HS-5 (cell line): ENCODE measurements at regions not wholly inside any gene's neighbourhood (a gene's known extent, or its start where the extent isn't known, plus 50 kb on each side); places are given as distances from the start of the nearest gene placed in this dataset.
"Not testable (repeated sequence)": the region's sequence is repeated elsewhere in the genome, so short reads cannot be mapped to it uniquely, and the experiment has no call there.

Experiments used
- DNase-seq: peaks from one replicate; pipeline ENCODE4 v3.0.0-alpha.2; 2012; ENCODE audit warnings: low read depth

DNA sequence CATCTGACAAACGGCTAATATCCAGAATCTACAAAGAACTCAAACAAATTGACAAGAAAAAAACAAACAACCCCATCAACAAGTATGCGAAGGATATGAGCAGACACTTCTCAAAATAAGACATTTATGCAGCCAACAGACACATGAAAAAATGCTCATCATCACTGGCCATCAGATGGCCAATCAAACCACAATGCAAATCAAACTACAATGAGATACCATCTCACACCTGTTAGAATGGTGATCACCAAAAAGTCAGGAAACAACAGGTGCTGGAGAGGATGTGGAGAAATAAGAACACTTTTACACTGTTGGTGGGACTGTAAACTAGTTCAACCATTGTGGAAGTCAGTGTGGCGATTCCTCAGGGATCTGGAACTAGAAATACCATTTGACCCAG is 1282.2 kb upstream of the ADGRL4 start:
- DNase-seq = not testable (repeated sequence)

DNA sequence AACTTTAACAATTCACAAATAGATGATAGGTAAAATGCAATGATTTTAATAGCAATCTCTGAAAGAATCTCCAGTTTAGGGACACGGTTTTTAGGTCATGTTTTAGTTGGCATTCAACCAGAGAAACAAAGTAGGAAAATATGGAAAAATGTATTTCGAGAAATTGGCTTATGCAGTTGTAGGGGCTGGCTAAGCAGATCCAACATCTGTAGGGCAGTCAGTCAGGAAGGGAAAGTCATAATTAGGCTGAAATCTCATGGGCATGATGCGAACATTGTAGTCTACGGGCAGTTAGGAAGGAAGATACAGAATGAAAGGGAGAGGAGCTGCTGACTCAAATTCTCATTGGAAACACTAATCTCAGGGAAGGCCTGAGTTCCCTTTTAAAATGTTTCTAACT is 1276.0 kb upstream of the ADGRL4 start:
- DNase-seq = no peak

DNA sequence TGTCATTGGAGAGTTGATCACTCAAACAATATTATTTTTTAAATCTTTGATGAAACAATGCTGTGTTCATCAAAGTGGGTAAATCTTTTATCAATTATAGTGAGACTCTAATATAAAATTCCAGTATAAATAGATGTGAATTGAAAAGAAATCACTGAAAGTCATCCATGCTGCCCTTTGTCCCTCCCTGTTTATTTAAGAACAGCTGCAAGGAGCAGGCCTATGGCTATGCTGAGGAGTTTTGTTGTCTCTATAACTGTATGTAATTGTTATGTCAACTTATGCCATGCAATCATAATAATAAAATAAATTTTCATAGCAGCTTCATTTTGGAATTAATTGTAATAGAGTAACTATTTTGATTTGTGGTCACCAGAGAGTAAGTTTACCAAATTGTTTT is 1272.4 kb upstream of the ADGRL4 start:
- no peak for DNase-seq

DNA sequence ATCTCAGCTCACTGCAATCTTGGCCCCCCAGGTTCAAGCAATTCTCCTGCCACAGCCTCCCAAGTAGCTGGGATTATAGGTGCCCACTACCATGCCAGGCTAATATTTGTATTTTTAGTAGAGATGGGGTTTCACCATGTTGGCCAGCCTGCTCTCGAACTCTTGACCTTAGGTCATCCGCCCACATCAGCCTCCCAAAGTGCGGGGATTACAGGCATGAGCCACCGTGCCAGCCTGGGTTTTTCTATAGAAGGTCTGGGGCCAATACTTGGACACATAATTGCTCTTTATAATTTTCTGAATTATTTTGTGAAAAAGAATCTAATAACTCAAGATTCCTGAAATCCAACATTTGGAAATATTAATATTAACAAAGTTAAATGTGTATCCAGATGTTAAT is 1267.7 kb upstream of the ADGRL4 start:
- no peak for DNase-seq

DNA sequence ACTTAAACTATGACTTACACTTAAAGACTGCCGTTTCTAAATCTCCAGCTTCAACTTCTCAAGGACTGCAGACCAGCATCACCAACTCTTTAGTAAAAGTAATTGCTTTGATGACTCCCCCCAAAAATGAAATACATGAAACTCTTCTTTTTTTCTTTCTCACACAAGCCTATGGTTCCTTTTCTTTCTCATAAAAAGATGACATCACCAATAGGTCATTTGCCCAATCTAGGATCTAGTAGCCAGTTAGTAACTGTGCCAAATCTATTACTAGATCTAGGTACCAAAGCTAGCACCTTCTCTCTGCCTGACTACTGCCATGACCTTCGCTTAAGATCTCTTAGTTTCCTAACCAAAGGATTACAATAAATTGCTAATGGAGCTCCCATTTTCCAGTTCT is 1266.0 kb upstream of the ADGRL4 start:
- DNase-seq = no peak

DNA sequence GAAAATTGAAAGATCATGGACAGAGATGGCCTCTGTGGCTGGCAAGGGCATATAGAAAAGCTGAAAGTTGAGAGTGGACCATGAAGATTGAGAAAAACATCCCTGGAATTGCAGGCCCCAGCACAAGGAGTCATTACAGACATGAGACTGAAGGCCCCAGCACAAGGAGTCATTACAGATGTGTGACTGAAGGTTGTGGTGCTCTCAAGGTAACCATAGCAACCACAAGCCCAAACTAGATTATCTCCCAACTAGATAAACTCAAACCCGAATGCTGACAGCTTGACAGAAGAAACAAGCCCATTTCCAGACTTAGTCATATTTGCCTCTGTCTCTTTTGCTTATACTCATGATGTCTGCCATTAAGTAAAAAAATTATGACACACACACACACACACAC is 1252.1 kb upstream of the ADGRL4 start:
- DNase-seq = no peak

DNA sequence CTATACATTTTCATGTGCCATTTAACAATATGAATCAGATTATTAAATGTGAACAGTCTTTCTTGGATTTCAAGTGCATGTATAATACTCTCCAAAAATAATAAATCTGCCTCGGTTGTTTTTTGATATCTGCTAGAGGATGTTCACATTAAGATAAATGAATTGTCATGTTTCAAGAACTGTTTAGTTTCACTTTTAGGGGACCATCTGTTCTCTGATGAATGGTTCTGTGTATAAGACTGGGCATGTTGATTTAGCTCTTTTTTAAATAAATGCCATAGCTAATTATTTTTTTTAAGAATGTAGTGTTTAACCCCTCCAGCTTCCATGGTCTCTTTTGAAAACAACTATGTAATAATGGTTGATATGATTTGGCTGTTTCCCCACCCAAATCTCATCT is 1245.1 kb upstream of the ADGRL4 start:
- no peak for DNase-seq

DNA sequence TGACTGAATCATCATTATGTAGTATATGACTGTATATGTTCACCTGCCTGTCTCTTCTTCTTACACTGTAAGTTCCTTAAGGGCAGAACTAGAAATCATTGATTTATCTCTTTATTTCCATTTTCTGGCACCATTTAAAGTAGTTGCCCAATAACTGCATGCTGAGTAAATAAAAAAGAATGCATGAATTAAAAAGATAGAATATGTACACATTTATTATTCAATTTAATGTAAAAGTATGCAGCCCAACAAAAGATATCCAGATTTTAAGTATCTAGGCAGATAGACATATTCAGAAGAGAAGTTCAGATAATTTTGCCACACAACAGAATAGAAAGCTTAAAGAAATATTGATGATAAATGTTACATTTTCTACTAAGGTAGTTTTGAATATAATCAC is 1244.6 kb upstream of the ADGRL4 start:
- no peak for DNase-seq

DNA sequence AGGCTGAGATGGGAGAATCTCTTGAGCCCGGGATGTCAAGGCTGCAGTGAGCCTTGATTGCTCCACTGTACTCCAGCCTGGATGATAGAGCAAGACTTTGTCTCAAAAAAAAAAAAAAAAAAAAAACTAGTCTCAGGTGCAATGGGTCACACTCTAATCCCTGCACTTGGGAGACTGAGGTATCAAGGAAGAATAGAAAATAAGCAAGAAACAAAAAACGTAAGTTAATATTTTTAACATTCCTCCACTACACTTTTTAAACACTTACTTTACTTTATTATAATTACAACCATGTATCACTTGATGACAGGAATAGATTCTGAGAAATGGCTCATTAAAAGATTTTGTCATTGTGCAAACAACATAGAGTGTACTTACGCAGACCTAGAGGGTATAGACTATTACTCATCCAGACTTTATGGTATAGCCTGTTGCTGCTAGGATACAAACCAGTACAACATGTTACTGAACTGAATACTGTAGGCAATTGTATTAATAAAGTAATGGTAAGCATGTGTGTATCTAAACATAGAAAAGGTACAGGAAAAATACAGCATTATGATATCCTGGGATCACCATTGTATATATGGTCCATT is 1244.1 kb upstream of the ADGRL4 start:
- no peak for DNase-seq

DNA sequence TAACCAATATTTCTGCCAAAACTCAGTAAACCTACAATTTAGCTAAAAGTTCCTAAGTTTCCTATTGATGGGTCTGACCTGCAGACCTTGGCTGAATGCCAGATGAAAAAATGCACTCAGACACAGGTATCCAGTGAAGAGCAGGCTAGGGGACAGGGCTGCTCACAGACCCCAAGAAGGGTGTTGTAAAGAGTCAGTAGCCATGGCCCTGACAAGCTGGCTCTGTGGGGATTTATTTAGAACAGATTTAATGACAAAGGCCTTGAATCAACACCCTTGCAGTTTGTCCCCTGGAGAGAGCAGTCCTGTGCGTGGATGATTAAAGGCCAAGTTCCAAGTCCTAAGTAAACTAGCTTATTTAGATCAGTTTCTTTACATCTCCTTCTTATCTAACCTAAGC is 1243.2 kb upstream of the ADGRL4 start:
- no peak for DNase-seq

DNA sequence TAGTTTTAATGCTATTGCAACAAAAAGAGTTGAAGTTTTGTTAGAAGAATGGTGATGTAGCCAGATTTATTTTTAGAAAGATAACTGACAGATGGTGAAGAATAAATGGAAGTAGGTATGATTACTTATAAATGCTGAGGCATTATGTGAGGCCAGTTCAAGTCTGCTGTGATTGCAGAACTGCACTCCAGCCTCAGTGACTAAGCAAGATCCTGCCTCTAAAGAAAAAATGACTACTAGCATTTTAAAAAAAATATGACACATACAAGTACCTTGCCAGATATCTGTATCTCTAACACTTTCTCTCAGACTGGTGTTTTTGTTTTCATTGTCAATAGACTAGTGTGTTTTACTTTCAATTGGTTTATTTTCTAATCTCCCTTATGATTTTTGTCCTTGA is 1242.4 kb upstream of the ADGRL4 start:
- DNase-seq = no peak

DNA sequence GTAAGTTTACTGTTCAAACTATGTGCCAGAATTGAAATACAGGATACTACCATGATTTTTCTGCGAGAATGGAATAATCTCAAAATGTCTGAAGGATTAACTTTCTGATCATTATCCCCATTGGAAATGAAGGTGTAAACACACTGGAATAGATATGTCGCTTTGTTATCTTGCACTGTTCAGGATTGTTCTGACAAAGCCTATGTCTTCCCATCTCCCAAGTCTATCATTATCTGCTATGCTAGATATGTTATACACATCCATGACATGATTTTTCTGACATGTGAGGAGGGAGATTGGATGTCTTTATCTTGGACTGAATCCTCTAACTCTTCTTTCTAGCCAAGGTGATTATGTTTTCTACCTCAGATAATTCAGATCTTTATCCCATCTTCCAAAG is 1239.3 kb upstream of the ADGRL4 start:
- DNase-seq = no peak

DNA sequence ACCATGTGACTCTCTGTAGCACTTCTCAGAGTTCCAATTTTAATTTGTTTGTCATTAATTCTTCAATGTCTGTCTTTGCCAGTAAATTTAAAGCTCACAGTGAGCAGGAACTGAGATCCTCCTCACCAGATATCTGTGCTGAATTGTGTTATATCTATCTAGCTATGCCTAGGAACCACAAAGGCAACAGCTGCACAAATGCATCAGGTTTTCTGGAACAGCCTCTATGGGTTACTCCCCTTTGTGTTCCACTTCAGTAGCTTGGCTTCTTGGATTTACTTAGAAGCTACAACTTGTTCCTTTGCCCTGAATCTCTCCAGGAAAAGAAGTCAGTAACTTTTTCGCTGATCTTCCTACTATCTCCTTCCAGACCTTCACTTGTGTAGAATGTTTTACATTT is 1237.8 kb upstream of the ADGRL4 start:
- no peak for DNase-seq

DNA sequence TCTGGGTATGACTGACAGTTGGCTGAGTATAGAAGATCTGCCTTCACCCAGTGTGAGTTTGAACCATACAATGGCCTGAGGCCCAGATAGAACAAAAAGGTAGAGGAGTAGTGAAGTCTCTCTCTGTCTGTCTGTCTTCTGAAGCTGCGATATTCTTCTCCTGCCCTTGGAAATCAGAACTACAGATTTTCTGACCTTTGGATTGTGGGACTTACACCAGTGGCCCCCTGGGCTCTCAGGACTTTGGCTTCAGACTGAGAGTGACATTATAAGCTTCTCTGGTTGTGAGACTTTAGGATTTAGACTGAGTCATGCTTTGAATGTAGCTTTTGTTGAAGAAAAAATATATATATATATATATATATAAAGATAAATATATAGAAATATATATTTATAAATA is 1235.0 kb upstream of the ADGRL4 start:
- DNase-seq = no peak

DNA sequence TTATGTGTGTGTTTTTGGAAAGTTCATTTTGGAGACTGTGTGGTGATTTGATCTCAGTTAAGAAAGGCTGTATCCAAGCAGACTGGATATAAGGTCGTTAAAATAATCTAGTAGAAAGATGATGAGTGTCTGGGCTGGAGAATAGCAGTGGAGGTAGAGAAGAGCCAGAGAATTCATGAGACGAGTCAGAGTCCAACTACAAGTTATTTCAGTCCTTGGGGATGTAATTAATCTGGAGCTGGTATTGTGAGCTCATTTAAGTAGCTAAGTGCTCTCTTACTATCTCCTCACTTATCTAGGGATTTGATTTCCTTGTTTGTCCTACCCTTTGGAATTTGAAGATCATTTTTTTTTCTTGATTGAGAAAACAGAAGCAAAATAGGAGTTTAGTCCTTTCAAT is 1219.0 kb upstream of the ADGRL4 start:
- DNase-seq = no peak

DNA sequence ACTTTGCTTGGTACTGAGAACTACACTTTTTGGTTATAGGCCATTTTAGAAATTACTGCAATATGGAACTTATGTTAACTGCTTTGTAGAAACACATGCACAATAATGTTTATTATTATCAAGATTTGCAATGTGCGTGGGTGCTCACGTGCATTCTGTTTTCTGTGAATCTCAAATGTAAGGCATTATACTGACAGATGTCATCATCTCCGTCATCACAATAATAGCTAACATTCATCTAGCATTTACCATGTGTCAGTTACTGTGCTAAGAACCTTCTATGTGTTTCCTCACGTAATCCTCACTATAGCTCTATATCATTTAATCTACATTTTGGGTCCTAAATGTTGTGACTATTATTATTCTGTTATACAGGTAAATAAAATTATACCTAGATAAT is 1214.8 kb upstream of the ADGRL4 start:
- no peak for DNase-seq

DNA sequence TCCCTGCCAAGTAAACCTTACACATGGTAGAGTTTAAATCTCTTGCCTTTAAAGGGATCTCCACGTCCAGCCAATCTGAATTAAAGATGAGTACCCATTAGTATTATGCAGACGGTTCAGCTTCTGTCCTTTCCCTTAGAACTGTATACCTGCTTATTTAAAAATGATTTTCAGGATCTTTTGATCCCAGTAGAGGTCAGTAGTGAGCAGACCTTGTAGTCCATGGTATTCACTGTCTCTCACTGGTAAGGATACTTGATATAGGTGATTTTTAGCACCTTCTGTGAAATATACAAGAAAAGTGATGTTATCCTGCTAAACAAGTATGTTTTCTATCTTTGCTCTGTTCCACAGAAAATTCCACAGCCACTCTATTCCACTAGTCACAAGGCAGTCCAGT is 1211.6 kb upstream of the ADGRL4 start:
- peak; percentile 56 for DNase-seq

DNA sequence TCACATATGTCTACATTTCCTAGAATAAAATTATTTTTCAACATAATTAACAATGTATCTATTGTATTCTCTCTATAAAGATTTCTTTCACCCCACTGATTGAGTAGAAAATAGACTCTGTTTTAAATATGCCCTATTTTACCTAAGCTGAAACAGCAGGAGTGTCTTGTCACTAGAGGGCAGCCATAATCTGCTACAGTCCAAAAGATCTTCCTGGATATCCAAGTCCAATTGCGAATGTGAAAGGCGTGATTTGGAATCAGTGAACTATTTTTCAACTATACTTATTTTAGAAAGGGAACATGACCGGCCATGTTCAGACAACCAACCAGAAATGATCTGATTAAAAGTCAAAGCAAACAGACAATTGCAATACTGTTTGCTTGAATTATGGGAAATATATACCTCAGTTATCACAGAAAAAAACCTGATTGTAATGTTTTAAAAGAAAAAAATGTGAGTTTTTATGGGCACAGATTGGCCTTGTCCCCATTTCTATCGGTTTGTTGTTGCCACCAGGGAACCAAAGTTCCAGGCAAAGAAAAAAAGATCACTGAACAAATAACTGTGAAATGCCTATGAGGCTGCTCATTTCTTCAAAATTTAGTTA is 1211.0 kb upstream of the ADGRL4 start:
- peak; percentile 46 for DNase-seq

DNA sequence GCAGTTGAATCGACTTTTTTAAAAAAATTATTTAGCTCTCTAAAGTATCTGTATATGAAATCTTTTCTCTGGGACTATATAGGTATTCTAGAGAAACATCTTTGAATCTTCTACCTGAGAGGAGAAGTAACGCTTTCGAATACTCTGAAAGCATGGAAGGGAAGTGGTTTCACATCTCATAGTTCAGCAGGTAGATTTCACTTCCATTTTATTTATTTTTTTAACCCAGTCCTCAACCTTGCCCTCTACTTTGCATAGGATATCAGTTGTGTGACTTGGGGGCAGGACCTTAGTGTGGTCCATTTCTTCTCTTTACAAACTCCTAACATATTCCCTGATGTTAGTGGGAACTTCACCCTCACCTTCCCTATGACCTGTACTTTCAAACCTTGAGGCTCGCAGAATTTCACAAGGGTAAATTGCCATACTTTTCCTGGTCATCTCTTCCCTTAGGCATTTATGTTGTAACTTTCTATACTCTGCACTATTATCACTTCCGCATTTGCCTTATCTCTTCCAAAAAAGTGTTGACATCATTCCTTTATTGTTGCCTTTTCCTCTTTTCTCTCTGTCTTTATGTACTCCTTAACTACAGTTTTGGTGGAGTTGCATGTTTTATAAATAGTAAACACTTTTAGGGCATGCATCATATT is 1208.5 kb upstream of the ADGRL4 start:
- no peak for DNase-seq

DNA sequence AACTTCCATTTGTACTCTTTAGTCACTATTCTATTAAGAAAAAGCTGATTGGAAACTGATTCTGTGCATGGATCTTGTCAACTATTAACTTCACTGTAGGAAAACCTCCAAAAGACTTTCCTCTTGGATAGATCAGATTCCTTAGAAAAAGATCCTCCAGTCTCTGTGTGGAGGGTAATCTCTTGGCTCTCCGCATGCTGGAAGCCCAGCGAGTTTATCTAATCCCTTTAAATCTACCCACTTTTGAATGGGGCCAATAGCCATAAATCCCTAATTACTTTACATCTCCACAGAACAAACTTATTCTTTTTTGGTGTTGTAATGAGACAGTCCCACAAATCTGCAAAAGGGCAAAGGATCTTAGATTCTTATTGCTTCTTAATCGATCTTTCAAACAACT is 1206.4 kb upstream of the ADGRL4 start:
- DNase-seq = no peak

DNA sequence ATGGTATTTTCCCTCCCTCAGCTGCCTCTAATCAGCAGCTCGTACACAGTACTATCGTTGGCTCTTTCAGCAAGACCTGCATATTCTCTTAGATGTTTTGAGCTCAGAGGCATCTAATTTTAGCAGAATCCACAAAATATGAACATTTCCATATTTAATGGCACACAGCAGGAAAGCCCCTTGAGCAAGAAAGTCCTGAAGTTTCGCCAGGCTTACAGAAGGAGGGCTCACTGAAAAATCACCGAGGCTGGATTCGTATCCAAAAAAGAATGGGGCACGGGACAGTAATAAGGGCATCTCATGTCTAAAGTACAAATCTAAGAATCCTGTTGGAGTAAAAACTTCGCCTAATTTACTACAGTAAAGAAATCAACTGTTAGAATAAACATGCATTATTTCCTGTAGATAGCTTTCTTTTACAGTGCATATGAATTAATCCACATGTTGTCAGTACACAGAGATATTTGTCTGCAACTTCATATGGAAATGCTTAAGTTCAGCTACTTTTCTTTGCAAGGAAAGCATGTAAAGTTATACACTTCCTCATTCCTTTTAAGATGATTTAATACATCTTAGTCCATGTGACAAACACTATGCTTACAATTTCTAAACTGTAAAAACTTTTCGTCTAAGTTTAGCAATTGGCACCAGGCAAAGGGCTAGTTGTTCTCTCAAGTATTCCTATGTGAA is 1205.3 kb upstream of the ADGRL4 start:
- DNase-seq = no peak

DNA sequence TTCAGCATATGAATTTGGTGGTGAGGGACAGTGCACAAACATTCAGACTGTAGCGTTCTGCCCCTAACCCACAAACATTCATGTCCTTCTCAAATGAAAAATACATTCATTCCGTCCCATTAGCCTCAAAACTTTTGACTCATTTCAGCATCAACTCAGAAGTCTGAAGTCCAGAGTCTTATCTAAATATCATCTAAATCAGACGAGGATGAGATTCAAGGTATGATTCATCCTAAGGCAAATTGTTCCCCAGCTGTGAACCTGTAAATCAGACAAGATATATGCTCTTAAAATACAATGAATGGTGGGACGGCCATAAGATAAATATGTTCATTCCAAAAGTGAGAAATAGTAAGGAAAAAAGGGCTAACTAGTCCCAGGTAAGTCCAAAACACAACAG is 1195.6 kb upstream of the ADGRL4 start:
- DNase-seq = no peak

DNA sequence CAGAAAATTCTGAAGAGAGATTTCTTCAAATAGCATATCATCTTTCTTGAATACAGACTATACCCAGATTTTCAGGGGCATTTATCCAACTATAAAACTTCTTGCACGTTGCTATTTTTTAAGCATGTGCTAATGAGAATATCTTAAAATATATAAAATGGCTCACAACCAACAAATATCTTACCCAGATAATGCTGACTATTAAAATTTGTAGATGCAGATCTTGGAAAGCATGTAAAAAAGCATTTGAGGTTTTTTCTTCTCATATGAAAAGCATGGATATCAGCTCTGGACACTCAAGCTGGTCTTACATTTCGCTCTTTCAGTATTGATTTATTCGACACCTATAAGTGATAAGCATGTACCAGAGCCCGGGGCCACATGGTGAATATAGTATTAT is 1187.7 kb upstream of the ADGRL4 start:
- no peak for DNase-seq
